NCI-H2107 treated with DMSO at 0.1 percent for 48 hours (cell line): ENCODE measurements at regions not wholly inside any gene's neighbourhood (a gene's known extent, or its start where the extent isn't known, plus 50 kb on each side); places are given as distances from the start of the nearest gene placed in this dataset.

ENCODE experiments used
- DNase-seq: peaks from one replicate; lab custom pipeline; 2025; ENCODE audit not compliant: unreplicated experiment; lab: John Stamatoyannopoulos, UW

DNA sequence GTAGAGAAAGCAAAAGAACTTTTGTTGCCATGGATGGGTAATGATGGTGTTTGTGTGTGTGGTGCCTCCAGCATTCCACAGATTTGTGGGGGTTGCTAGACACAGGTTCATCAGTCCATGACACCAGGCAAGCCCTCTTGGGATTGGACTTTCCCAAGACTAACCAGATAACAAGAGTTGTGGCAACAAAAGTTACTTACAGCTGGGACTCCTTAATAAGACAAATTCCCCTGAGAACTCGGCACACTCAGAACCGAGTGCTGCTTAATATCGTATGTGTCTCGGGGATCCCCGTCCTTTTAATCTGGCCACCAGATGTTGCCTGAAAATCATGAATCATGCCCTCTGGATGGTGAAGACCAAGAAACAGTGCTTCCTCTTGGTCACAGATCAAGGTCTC is 193.3 kb downstream of the AJAP1 start:
- DNase-seq, result no peak
